Effector CD8-positive, alpha-beta T cell (primary cell): ENCODE measurements at regions not wholly inside any gene's neighbourhood (a gene's known extent, or its start where the extent isn't known, plus 50 kb on each side); places are given as distances from the start of the nearest gene placed in this dataset.
"Not testable (repeated sequence)": the region's sequence is repeated elsewhere in the genome, so short reads cannot be mapped to it uniquely, and the experiment has no call there.

ENCODE experiments used
- DNase-seq: peaks from one replicate; lab custom pipeline; 2025; lab: John Stamatoyannopoulos, UW

- DNase-seq: no peak
Measured at GRCh38 chr2:60357996-60358395, 195.5 kb downstream of the BCL11A start.

- no peak for DNase-seq
Measured at GRCh38 chr2:60356346-60356745, 197.1 kb downstream of the BCL11A start.

GRCh38 chr2:60355849-60356261 is 197.6 kb downstream of the BCL11A start:
- no peak for DNase-seq

GRCh38 chr2:60354713-60355112 is 198.7 kb downstream of the BCL11A start:
- DNase-seq: no peak

- DNase-seq: no peak
Measured at GRCh38 chr2:60353863-60354262, 199.6 kb downstream of the BCL11A start.

GRCh38 chr2:60353406-60353800 is 200.1 kb downstream of the BCL11A start:
- no peak for DNase-seq

GRCh38 chr2:60352491-60353405 is 200.7 kb downstream of the BCL11A start:
- no peak for DNase-seq

- DNase-seq: no peak
Measured at GRCh38 chr2:60351802-60352201, 201.7 kb downstream of the BCL11A start.

GRCh38 chr2:60351321-60351720 is 202.1 kb downstream of the BCL11A start:
- DNase-seq: no peak

- no peak for DNase-seq
Measured at GRCh38 chr2:60350791-60351190, 202.7 kb downstream of the BCL11A start.

- DNase-seq: no peak
Measured at GRCh38 chr2:60347781-60348180, 205.7 kb downstream of the BCL11A start.

- not testable (repeated sequence) for DNase-seq
Measured at GRCh38 chr2:60342491-60342890, 211.0 kb downstream of the BCL11A start.

- DNase-seq: no peak
Measured at GRCh38 chr2:60341151-60341550, 212.3 kb downstream of the BCL11A start.

- no peak for DNase-seq
Measured at GRCh38 chr2:60339286-60339685, 214.2 kb downstream of the BCL11A start.

GRCh38 chr2:60337142-60337497 is 216.3 kb downstream of the BCL11A start:
- DNase-seq: no peak

GRCh38 chr2:60336442-60337141 is 216.9 kb downstream of the BCL11A start:
- DNase-seq: no peak

- no peak for DNase-seq
Measured at GRCh38 chr2:60335533-60336237, 217.8 kb downstream of the BCL11A start.

GRCh38 chr2:60334610-60335009 is 218.8 kb downstream of the BCL11A start:
- DNase-seq: no peak

GRCh38 chr2:60333264-60333663 is 220.2 kb downstream of the BCL11A start:
- no peak for DNase-seq

- no peak for DNase-seq
Measured at GRCh38 chr2:60331115-60331809, 222.2 kb downstream of the BCL11A start.

- no peak for DNase-seq
Measured at GRCh38 chr2:60329225-60329624, 224.2 kb downstream of the BCL11A start.

- DNase-seq: no peak
Measured at GRCh38 chr2:60324536-60324935, 228.9 kb downstream of the BCL11A start.
